Upper lobe of left lung (tissue), 4 donors: ENCODE measurements at regions not wholly inside any gene's neighbourhood (a gene's known extent, or its start where the extent isn't known, plus 50 kb on each side); places are given as distances from the start of the nearest gene placed in this dataset.

Experiments
- POLR2A ChIP-seq, 4 donors: fragments of 450-650 bp; IDR thresholded peaks; one replicate each; pipeline ENCODE4 v1.5.1; 2016 to 2017; ENCODE audit warnings: antibody characterized with exemption in 4 of 4, mild to moderate bottlenecking in 2 of 4
- TF ChIP-seq, protein P1 (sequence below), 6 experiments: fragments of 450-650 bp in 4 of 6; fragments of 200-600 bp in 2 of 6; sonication (generic) in 2 of 6; IDR thresholded peaks; one replicate each; pipeline ENCODE4 v1.5.1; 2016 to 2019; ENCODE audit warnings: antibody characterized with exemption in 6 of 6

- no peak for TF ChIP-seq POLR2A (IDR thresholded peaks at IDR 0.05)
- TF ChIP-seq, protein P1, sequence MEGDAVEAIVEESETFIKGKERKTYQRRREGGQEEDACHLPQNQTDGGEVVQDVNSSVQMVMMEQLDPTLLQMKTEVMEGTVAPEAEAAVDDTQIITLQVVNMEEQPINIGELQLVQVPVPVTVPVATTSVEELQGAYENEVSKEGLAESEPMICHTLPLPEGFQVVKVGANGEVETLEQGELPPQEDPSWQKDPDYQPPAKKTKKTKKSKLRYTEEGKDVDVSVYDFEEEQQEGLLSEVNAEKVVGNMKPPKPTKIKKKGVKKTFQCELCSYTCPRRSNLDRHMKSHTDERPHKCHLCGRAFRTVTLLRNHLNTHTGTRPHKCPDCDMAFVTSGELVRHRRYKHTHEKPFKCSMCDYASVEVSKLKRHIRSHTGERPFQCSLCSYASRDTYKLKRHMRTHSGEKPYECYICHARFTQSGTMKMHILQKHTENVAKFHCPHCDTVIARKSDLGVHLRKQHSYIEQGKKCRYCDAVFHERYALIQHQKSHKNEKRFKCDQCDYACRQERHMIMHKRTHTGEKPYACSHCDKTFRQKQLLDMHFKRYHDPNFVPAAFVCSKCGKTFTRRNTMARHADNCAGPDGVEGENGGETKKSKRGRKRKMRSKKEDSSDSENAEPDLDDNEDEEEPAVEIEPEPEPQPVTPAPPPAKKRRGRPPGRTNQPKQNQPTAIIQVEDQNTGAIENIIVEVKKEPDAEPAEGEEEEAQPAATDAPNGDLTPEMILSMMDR (IDR thresholded peaks at IDR 0.05): no peak
Observed at GRCh38 chr2:239567786-239568185, 167.0 kb upstream of the HDAC4 start.
